Peyer's patch (tissue), 4 donors: ENCODE measurements at regions not wholly inside any gene's neighbourhood (a gene's known extent, or its start where the extent isn't known, plus 50 kb on each side); places are given as distances from the start of the nearest gene placed in this dataset.

ENCODE experiments used
- DNase-seq, 3 donors: peaks; one replicate each; pipeline ENCODE4 v3.0.0-alpha.2; 2017 to 2019
- H3K27ac ChIP-seq, 4 donors: fragments of 200-600 bp; sonication (generic); one replicate each; pipeline ENCODE4 v1.5.1; 2016 to 2019
- H3K27me3 ChIP-seq, 2 donors: fragments of 200-600 bp; sonication (generic); one replicate each; pipeline ENCODE4 v1.5.1; 2019
- H3K36me3 ChIP-seq, 3 donors: fragments of 200-600 bp; sonication (generic); one replicate each; pipeline ENCODE4 v1.5.1; 2016 to 2019
- H3K4me1 ChIP-seq, 4 donors: fragments of 200-600 bp; sonication (generic); one replicate each; pipeline ENCODE4 v1.5.1; 2016 to 2019
- H3K4me3 ChIP-seq, 4 donors: fragments of 200-600 bp; sonication (generic); 1 replicate in 3 of 4; 2 replicates in 1 of 4; pipeline ENCODE4 v1.5.1; 2016 to 2019; ENCODE audit warnings: mild to moderate bottlenecking in 1 of 4
- H3K9me3 ChIP-seq, 4 donors: fragments of 200-600 bp; sonication (generic); one replicate each; pipeline ENCODE4 v1.5.1; 2016 to 2019; ENCODE audit warnings: mild to moderate bottlenecking in 1 of 4
- POLR2A ChIP-seq, 2 donors: fragments of 450-650 bp; IDR thresholded peaks; one replicate each; pipeline ENCODE4 v1.5.1; 2017; ENCODE audit warnings: antibody characterized with exemption in 2 of 2, mild to moderate bottlenecking in 2 of 2, moderate library complexity in 2 of 2
- TF ChIP-seq, protein P1 (sequence below), 6 experiments: fragments of 450-650 bp in 4 of 6; fragments of 200-600 bp in 2 of 6; sonication (generic) in 1 of 6; IDR thresholded peaks; one replicate each; pipeline ENCODE4 v1.5.1; 2017 to 2019; ENCODE audit warnings: antibody characterized with exemption in 6 of 6, mild to moderate bottlenecking in 3 of 6, moderate library complexity in 1 of 6

DNA sequence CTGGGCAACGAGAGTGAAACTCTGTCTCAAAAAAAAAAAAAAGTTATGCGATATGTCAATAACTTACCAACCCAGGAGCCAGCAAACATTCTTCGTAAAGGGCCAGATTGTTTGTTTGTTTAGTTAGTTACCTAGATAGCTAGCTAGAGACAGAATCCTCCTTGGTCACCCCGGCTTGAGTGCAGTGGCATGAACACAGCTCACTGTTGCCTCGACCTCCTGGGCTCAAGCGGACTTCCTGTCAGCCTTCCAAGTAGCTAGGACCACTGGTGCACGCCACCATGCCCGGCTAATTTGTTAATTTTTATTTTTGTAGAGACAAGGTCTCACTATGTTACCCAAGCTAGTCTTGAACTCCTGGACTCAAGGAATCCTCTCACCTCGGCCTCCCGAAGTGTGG, 113.0 kb downstream of the LITAF start:
- Histone ChIP-seq H3K4me1 (no peaks in the 10 kb centered on the region), H3K36me3 (no peaks in the 10 kb centered on the region), H3K4me3 (no peak overlapping the region), H3K9me3 (no peaks in the 10 kb centered on the region), H3K27ac (no peak overlapping the region), H3K27me3 (no peaks in the 10 kb centered on the region)
- no peak for DNase-seq
- no peak for TF ChIP-seq POLR2A (IDR thresholded peaks at IDR 0.05)
- TF ChIP-seq, protein P1, sequence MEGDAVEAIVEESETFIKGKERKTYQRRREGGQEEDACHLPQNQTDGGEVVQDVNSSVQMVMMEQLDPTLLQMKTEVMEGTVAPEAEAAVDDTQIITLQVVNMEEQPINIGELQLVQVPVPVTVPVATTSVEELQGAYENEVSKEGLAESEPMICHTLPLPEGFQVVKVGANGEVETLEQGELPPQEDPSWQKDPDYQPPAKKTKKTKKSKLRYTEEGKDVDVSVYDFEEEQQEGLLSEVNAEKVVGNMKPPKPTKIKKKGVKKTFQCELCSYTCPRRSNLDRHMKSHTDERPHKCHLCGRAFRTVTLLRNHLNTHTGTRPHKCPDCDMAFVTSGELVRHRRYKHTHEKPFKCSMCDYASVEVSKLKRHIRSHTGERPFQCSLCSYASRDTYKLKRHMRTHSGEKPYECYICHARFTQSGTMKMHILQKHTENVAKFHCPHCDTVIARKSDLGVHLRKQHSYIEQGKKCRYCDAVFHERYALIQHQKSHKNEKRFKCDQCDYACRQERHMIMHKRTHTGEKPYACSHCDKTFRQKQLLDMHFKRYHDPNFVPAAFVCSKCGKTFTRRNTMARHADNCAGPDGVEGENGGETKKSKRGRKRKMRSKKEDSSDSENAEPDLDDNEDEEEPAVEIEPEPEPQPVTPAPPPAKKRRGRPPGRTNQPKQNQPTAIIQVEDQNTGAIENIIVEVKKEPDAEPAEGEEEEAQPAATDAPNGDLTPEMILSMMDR (IDR thresholded peaks at IDR 0.05), result no peak

DNA sequence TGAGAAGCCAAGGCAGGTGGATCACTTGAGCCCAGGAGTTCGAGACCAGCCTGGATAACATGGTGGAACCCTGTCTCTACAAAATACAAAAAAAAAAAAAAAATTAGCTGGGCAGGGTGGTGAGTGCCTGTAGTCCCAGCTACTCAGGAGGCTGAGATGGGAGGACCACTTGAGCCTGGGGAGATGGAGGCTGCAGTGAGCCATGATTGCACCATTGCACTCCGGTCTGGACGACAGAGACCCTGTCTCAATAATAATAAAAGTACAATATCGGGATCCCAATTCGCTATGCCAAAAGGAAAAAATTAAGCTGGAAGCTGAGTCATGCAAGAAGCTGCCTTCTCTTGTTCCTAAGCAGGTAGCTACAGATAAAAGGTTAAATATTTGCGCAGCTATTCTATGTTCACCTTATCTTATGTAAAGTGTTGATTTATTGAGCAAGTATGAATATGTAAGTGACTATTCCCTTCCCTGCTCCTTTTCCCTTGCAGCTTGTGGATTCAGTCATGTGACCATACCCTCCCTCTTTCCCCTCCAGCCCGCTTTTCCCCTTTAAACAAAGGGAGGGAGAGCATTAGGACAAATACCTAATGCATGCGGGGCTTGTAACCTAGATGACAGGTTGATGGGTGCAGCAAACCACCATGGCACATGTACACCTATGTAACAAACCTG, 112.0 kb downstream of the LITAF start:
- no peaks in the 10 kb centered on the region for H3K27me3 ChIP-seq
- TF ChIP-seq, protein P1 (IDR thresholded peaks at IDR 0.05), result no peak
- no peak for TF ChIP-seq POLR2A (IDR thresholded peaks at IDR 0.05)
- no peaks in the 10 kb centered on the region for H3K9me3 ChIP-seq
- no peak for DNase-seq
- H3K36me3 ChIP-seq, result no peaks in the 10 kb centered on the region
- H3K4me1 ChIP-seq, result no peaks in the 10 kb centered on the region
- no peak overlapping the region for H3K4me3 ChIP-seq
- no peak overlapping the region for H3K27ac ChIP-seq

DNA sequence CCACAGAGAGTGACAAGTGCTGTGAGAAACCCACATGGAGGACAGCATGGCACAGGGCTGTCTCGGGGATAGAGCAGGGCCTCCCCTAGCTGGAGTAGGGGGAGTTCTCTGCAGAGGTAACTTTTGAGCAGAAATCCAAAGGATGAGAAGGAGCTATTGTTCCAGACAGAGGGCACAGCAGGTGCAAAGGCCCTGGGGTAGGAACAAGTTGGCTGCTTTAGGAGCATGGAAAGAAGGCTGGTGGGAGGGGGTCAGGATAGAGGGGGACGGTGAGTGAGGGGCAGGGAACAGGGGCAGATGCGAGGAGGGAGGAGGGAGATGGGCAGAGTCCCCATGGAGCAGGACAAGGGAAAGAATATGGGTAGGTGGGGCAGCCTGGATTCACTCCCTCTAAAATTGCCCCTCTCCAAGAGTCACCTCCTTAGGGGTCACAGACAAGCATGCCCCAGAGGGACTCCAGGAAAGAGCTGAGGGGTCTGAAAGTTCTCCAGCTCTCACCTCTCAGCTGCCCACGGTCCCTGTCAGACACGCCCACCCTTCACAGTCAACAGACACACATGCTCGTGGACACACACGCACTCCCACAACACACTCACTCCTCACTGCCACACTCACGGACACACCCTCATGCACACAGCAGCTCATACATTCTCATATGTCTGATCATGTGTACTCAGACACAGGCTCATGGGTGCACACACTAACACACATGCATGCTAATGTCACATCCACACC, 110.7 kb downstream of the LITAF start:
- Histone ChIP-seq H3K36me3 (no peaks in the 10 kb centered on the region), H3K4me1 (no peaks in the 10 kb centered on the region), H3K4me3 (no peak overlapping the region), H3K9me3 (no peaks in the 10 kb centered on the region), H3K27me3 (no peaks in the 10 kb centered on the region), H3K27ac (no peak overlapping the region)
- DNase-seq, result no peak
- no peak for TF ChIP-seq POLR2A (IDR thresholded peaks at IDR 0.05)
- TF ChIP-seq, protein P1 (IDR thresholded peaks at IDR 0.05), result no peak

DNA sequence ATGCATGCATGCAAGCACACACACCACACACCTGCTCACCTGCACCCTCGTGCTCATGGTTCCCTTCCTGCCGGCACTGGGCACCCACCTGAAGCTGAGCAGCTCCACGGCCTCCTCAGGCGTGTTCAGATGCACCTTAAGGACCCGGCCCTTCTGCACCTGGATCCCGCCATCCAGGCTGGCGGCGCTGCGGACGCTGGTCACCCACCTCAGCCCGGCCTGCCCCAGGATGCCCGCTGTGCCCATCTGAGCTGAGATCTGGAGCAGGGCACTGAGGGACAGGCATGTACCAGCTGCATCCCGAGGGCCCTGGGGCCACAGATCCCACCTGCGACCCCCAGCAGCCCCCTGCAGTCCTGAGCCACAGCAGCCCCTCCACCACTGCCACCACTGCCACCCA, 110.0 kb downstream of the LITAF start:
- H3K9me3 ChIP-seq, result no peaks in the 10 kb centered on the region
- no peak for DNase-seq
- no peaks in the 10 kb centered on the region for H3K4me1 ChIP-seq
- H3K36me3 ChIP-seq, result no peaks in the 10 kb centered on the region
- TF ChIP-seq, protein P1 (IDR thresholded peaks at IDR 0.05), result no peak
- no peak for TF ChIP-seq POLR2A (IDR thresholded peaks at IDR 0.05)
- no peak overlapping the region for H3K27ac ChIP-seq
- no peaks in the 10 kb centered on the region for H3K27me3 ChIP-seq
- H3K4me3 ChIP-seq, result no peak overlapping the region

DNA sequence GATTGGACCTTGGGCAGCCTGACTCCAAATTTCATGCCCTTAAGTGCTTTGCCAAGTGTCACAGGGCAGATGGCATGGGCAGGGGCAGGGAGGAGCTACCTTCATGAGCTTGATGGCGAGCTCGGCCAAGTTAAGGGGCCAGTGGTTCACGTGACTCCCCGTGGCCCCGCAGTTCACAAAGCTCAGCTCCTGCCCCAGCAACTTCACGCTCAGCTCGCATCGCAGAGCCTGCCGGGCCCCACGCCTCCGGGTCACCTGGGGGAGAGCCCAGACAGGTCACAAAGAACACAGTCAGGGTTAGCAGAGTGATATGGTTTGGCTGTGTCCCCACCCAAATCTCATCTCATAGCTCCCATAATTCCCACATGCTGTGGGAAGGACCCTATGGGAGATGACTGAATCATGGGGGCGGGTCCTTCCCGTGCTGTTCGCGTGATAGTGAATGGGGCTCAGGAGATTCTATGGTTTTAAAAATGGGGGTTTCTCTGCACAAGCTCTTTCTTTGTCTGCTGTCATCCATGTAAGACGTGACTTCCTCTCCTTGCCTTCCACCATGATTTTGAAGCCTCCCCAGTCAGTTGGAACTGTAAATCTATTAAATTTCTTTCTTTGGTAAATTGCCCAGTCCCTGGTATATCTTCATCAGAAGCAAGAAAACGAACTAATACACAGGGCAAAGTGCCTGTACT, 108.1 kb downstream of the LITAF start:
- DNase-seq, result no peak
- TF ChIP-seq, protein P1 (IDR thresholded peaks at IDR 0.05), result no peak
- no peak for TF ChIP-seq POLR2A (IDR thresholded peaks at IDR 0.05)
- no peaks in the 10 kb centered on the region for H3K27me3 ChIP-seq

More for the DNA sequence above, 108.1 kb downstream of the LITAF start:
- Histone ChIP-seq H3K36me3 (no peaks in the 10 kb centered on the region), H3K27ac (no peak overlapping the region), H3K4me3 (no peak overlapping the region), H3K9me3 (no peaks in the 10 kb centered on the region), H3K4me1 (no peaks in the 10 kb centered on the region)
